MCF 10A (cell line): ENCODE measurements at regions not wholly inside any gene's neighbourhood (a gene's known extent, or its start where the extent isn't known, plus 50 kb on each side); places are given as distances from the start of the nearest gene placed in this dataset.
"Not testable (repeated sequence)": the region's sequence is repeated elsewhere in the genome, so short reads cannot be mapped to it uniquely, and the experiment has no call there.

Source experiments
- BruUV-seq: library from RNA; stranded (reverse); fragments of 400-500 nt; replicated peaks from 2 replicates; lab custom pipeline; 2021; lab: Mats Ljungman, UMichigan
- CTCF ChIA-PET: fragments of 300-600 bp; sonication (Branson Sonifier 250); formaldehyde crosslinking; extraction: SDS; loops from one replicate; lab custom pipeline; 2021; ENCODE audit warnings: antibody characterized with exemption, inconsistent platforms; lab: Yijun Ruan, JAX
- POLR2A ChIA-PET: fragments of 300-600, 350-650 bp; sonication (Branson Sonifier 250); formaldehyde crosslinking; extraction: SDS; loops from one replicate; lab custom pipeline; 2020; ENCODE audit warnings: antibody characterized with exemption, inconsistent platforms; lab: Yijun Ruan, JAX
- DNase-seq: peaks from one replicate; pipeline ENCODE4 v3.0.0-alpha.2; 2018; ENCODE audit not compliant: unreplicated experiment
- H3K27ac Mint-ChIP-seq: one replicate; pipeline ENCODE4 v1.8.0; 2022; ENCODE audit warnings: mild to moderate bottlenecking, low read depth, mixed read lengths; ENCODE audit not compliant: unreplicated experiment
- H3K27me3 Mint-ChIP-seq: one replicate; pipeline ENCODE4 v1.8.0; 2022; ENCODE audit warnings: mixed read lengths; ENCODE audit not compliant: insufficient read depth, unreplicated experiment
- H3K36me3 Mint-ChIP-seq: one replicate; pipeline ENCODE4 v1.8.0; 2022; ENCODE audit warnings: mild to moderate bottlenecking, moderate library complexity, mixed read lengths; ENCODE audit not compliant: insufficient read depth, unreplicated experiment
- H3K4me1 Mint-ChIP-seq: one replicate; pipeline ENCODE4 v1.8.0; 2022; ENCODE audit warnings: mixed read lengths; ENCODE audit not compliant: insufficient read depth, unreplicated experiment
- H3K4me3 Mint-ChIP-seq: one replicate; pipeline ENCODE4 v1.8.0; 2022; ENCODE audit warnings: mild to moderate bottlenecking, moderate library complexity, mixed read lengths; ENCODE audit not compliant: unreplicated experiment
- H3K9me3 Mint-ChIP-seq: one replicate; pipeline ENCODE4 v1.8.0; 2022; ENCODE audit warnings: mixed read lengths; ENCODE audit not compliant: unreplicated experiment
- CTCF ChIP-seq: fragments of 200-600 bp; IDR thresholded peaks from one replicate; pipeline ENCODE4 v1.8.0; 2022; ENCODE audit warnings: antibody characterized with exemption, mild to moderate bottlenecking; ENCODE audit not compliant: unreplicated experiment
- intact Hi-C: fragments of 100-400 bp; cut with micrococcal nuclease; formaldehyde crosslinking; loops from 2 replicates; pipeline ENCODE4 v1.14.1; 2022

DNA sequence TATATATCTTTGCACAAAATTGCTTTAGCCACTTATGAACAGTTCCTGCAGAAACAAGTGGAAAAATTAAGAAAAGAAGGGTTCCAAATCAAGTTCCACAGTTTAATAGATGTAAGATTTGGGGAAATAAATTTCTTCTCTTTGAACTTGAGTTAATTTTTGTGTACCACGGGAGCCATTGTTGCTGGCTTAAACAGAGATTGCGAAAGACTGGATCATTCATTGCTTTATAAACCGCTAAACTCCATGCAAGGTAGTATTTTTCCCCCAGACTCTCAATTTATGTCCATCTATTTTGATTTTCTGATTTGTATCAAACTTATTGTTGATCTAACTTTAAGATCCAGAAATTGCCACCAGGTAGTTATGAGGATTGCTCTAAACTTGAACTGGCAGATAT lies 246.1 kb upstream of the ADGRL4 start:
- H3K27ac Mint-ChIP-seq, result no peak overlapping the region
- no peaks in the 10 kb centered on the region for H3K36me3 Mint-ChIP-seq
- no peaks in the 10 kb centered on the region for H3K4me1 Mint-ChIP-seq
- H3K9me3 Mint-ChIP-seq, result no peaks in the 10 kb centered on the region
- no peak for DNase-seq
- CTCF ChIA-PET, result interaction anchor here (2.0 kb wide), 1 partner anchor 101 kb away, joined by 4 read pairs; no protein-coding TSS in a partner anchor
- TF ChIP-seq CTCF, result no peak
- POLR2A ChIA-PET, result no interaction called here
- no peak overlapping the region for H3K4me3 Mint-ChIP-seq
- intact Hi-C loops, result no loop called here
- no TSS peak for BruUV-seq
- H3K27me3 Mint-ChIP-seq, result no peaks in the 10 kb centered on the region

DNA sequence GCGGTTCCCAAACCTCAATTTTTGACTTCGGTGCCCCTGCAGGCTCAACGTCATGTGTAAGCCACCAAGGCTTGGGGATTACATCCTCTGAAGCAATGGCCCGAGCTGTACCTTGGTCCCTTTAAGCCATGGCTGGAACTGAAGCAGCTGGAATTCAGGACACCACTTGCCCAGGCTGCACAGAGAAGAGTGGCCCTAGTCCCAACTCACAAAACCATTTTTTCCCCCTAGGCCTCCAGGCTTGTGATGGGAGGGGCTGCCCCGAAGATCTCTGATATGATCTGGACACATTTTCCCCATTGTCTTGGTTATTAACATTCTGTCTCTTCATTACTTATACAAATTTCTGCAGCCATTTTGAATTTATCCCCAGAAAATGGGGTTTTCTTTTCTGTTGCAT lies 233.3 kb upstream of the ADGRL4 start:
- DNase-seq, result no peak
- peaks cover 8% of the 10 kb centered on the region for H3K9me3 Mint-ChIP-seq
- intact Hi-C loops, result no loop called here
- ChIA-PET CTCF (no interaction called here), POLR2A (no interaction called here)
- H3K27ac Mint-ChIP-seq, result no peak overlapping the region
- H3K36me3 Mint-ChIP-seq, result no peaks in the 10 kb centered on the region
- H3K4me1 Mint-ChIP-seq, result peaks cover 10% of the 10 kb centered on the region
- no peak overlapping the region for H3K4me3 Mint-ChIP-seq
- TF ChIP-seq CTCF, result no peak
- BruUV-seq, result no TSS peak
- H3K27me3 Mint-ChIP-seq, result no peaks in the 10 kb centered on the region

DNA sequence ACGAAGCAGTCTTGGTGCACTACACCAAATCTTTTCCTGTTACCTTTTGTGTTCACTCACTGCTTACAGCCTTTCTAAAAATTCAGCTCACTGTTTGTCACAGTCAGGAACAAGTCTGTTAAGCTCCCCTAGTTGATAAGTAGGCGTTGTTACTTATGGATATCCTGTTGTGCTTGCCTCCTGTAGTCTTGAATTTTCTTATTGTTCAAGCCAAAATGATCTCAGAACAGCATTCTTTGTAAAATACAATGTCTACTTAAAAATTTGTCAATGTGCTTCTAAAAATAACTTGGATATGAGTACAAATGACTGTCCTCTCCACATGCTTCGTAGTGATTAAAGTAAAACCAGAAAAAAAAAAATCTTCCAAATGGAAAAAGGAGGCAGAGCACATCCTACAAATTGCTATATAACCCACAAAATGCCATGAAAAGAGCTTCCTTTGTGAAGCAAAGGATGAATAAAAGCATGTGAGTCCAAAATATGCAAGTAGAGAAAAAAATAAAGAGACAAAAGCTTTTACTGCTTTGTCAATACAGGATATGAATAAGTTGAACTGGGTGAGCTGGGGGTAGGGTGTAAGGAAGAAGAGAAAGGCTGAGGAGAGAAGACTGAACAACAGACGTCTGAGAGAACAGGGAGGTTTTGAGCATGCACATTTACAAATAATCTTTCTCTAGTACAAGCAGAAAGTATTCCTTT lies 228.9 kb upstream of the ADGRL4 start:
- Mint-ChIP-seq H3K27ac (no peak overlapping the region), H3K4me1 (peaks cover 10% of the 10 kb centered on the region), H3K27me3 (no peaks in the 10 kb centered on the region), H3K36me3 (no peaks in the 10 kb centered on the region), H3K9me3 (peaks cover 6% of the 10 kb centered on the region), H3K4me3 (no peak overlapping the region)
- TF ChIP-seq CTCF, result no peak
- intact Hi-C loops, result no loop called here
- no peak for DNase-seq
- no TSS peak for BruUV-seq
- POLR2A ChIA-PET, result interaction anchor here (0.6 kb wide), 1 partner anchor 392 kb away, joined by 3 read pairs; no protein-coding TSS in a partner anchor
- CTCF ChIA-PET, result no interaction called here

DNA sequence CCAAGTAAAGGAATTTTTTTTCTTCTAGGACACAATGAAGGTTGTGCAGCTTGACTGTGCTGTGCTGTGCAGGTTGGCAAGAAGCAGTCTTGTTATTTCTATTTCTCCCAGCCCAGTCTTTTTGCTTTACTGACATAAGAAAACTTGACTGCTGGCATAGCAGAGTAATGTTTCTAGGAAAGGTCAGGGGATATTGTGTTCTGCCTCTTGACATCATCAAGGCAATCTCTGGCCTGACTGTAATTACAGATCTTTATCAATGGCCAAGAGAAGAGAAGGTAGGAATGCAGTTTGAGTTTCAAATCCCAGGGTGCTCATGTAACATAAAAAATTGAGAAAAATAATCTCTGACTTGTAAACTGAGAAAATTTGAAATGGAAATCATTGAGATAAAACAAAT lies 226.3 kb upstream of the ADGRL4 start:
- no peaks in the 10 kb centered on the region for H3K36me3 Mint-ChIP-seq
- no peak for TF ChIP-seq CTCF
- intact Hi-C loops, result no loop called here
- no peak overlapping the region for H3K4me3 Mint-ChIP-seq
- no peak for DNase-seq
- H3K27me3 Mint-ChIP-seq, result no peaks in the 10 kb centered on the region
- POLR2A ChIA-PET, result no interaction called here
- H3K27ac Mint-ChIP-seq, result no peak overlapping the region
- H3K4me1 Mint-ChIP-seq, result peaks cover 10% of the 10 kb centered on the region
- no TSS peak for BruUV-seq
- CTCF ChIA-PET, result interaction anchor here (0.6 kb wide), 1 partner anchor 11 kb away, joined by 5 read pairs; no protein-coding TSS in a partner anchor
- no peaks in the 10 kb centered on the region for H3K9me3 Mint-ChIP-seq

- CTCF ChIA-PET, DNase-seq, intact Hi-C loops, BruUV-seq, H3K9me3 Mint-ChIP-seq, H3K36me3 Mint-ChIP-seq, H3K4me3 Mint-ChIP-seq, H3K27me3 Mint-ChIP-seq, H3K27ac Mint-ChIP-seq, POLR2A ChIA-PET, H3K4me1 Mint-ChIP-seq: not testable (repeated sequence)
These were observed 224.2 kb upstream of the ADGRL4 start for GRCh38 chr1:79230751-79231150.
